Ishikawa (cell line): ENCODE measurements at regions not wholly inside any gene's neighbourhood (a gene's known extent, or its start where the extent isn't known, plus 50 kb on each side); places are given as distances from the start of the nearest gene placed in this dataset.

ENCODE experiments used
- CEBPB ChIP-seq: IDR thresholded peaks from 2 replicates; pipeline ENCODE4 v1.6.1; 2012
- CREB1 ChIP-seq: IDR thresholded peaks from 2 replicates; pipeline ENCODE4 v1.6.1; 2012; ENCODE audit warnings: low read depth
- EGR1 ChIP-seq: IDR thresholded peaks from 2 replicates; pipeline ENCODE4 v1.6.1; 2012
- EP300 ChIP-seq: IDR thresholded peaks from 2 replicates; pipeline ENCODE4 v1.6.1; 2012; ENCODE audit warnings: borderline replicate concordance
- NFIC ChIP-seq: IDR thresholded peaks from 2 replicates; pipeline ENCODE4 v1.6.1; 2012
- RAD21 ChIP-seq: IDR thresholded peaks from 2 replicates; pipeline ENCODE4 v1.6.1; 2012; ENCODE audit warnings: low read depth
- REST ChIP-seq: IDR thresholded peaks from 2 replicates; pipeline ENCODE4 v1.6.1; 2012; ENCODE audit warnings: low read depth, mild to moderate bottlenecking
- TAF1 ChIP-seq: IDR thresholded peaks from 2 replicates; pipeline ENCODE4 v1.6.1; 2012; ENCODE audit warnings: low read depth, mild to moderate bottlenecking
- TCF12 ChIP-seq: IDR thresholded peaks from 2 replicates; pipeline ENCODE4 v1.6.1; 2012; ENCODE audit warnings: low read depth
- TEAD4 ChIP-seq: IDR thresholded peaks from 2 replicates; pipeline ENCODE4 v1.6.1; 2012
- YY1 ChIP-seq: IDR thresholded peaks from 2 replicates; pipeline ENCODE4 v1.6.1; 2012; ENCODE audit warnings: low read depth
- ZBTB7A ChIP-seq: IDR thresholded peaks from 2 replicates; pipeline ENCODE4 v1.6.1; 2012; ENCODE audit warnings: low read depth
- TF ChIP-seq, protein P1 (sequence below): IDR thresholded peaks from 2 replicates; pipeline ENCODE4 v1.6.1; 2012
- TF ChIP-seq, protein P2 (sequence below): IDR thresholded peaks from 2 replicates; pipeline ENCODE4 v1.6.1; 2012

DNA sequence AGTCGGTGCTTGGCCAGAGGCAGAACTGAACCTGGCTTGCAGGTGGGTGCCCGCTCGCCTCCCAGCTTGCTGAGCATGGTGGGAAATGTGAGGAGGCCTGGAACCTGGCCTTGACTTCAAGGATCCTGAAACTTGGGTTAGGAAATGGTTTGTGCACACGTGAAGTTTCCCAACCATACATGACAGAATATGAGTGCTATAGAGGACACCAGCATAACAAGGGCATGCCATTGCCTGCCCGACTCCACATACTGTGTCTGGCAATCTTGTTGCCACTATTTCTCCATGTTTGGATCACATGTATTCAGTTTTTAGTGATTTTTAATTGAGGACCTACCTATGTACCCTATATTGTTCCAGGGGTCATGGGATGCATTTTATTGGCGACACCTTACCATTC is 177.6 kb upstream of the ANKRD55 start:
- TF ChIP-seq EP300 (no peak), TEAD4 (no peak), REST (no peak), TCF12 (no peak), CREB1 (no peak), YY1 (no peak), RAD21 (no peak), TAF1 (no peak), EGR1 (no peak), CEBPB (no peak), NFIC (no peak), ZBTB7A (no peak)
- TF ChIP-seq, protein P1, sequence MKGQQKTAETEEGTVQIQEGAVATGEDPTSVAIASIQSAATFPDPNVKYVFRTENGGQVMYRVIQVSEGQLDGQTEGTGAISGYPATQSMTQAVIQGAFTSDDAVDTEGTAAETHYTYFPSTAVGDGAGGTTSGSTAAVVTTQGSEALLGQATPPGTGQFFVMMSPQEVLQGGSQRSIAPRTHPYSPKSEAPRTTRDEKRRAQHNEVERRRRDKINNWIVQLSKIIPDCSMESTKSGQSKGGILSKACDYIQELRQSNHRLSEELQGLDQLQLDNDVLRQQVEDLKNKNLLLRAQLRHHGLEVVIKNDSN, result no peak
- TF ChIP-seq, protein P2, sequence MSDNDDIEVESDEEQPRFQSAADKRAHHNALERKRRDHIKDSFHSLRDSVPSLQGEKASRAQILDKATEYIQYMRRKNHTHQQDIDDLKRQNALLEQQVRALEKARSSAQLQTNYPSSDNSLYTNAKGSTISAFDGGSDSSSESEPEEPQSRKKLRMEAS, result no peak
